KMS-11 (cell line): ENCODE measurements at regions not wholly inside any gene's neighbourhood (a gene's known extent, or its start where the extent isn't known, plus 50 kb on each side); places are given as distances from the start of the nearest gene placed in this dataset.

ENCODE experiments used
- H2AFZ ChIP-seq: fragments of 200-600 bp; sonication (generic); 2 replicates; pipeline ENCODE4 v1.6.1; 2016; ENCODE audit warnings: antibody characterized with exemption, mixed run types, low read depth
- H3K27ac ChIP-seq: fragments of 200-600 bp; sonication (generic); 2 replicates; pipeline ENCODE4 v1.6.1; 2016; ENCODE audit warnings: mild to moderate bottlenecking, mixed run types
- H3K27me3 ChIP-seq: fragments of 200-600 bp; sonication (generic); 2 replicates; pipeline ENCODE4 v1.6.1; 2017; ENCODE audit warnings: mild to moderate bottlenecking, low read depth, mixed run types, moderate library complexity; ENCODE audit not compliant: insufficient read depth
- H3K36me3 ChIP-seq: fragments of 200-600 bp; sonication (generic); 2 replicates; pipeline ENCODE4 v1.6.1; 2017; ENCODE audit warnings: mild to moderate bottlenecking, mixed run types; ENCODE audit not compliant: insufficient read depth
- H3K4me1 ChIP-seq: fragments of 200-600 bp; sonication (generic); 2 replicates; pipeline ENCODE4 v1.6.1; 2016; ENCODE audit warnings: mild to moderate bottlenecking, low read depth, mixed run types; ENCODE audit not compliant: poor library complexity, severe bottlenecking
- H3K4me2 ChIP-seq: fragments of 200-600 bp; sonication (generic); 2 replicates; pipeline ENCODE4 v1.7.0; 2016; ENCODE audit warnings: mild to moderate bottlenecking, mixed run types
- H3K4me3 ChIP-seq: fragments of 200-600 bp; sonication (generic); IDR thresholded peaks from 2 replicates; pipeline ENCODE4 v1.6.1; 2017; ENCODE audit warnings: low read depth, low read length, mixed read lengths; ENCODE audit not compliant: insufficient read depth
- H3K79me2 ChIP-seq: fragments of 200-600 bp; sonication (generic); 2 replicates; pipeline ENCODE4 v1.6.1; 2016; ENCODE audit warnings: low read depth, mixed run types; ENCODE audit not compliant: insufficient read depth
- H3K9ac ChIP-seq: fragments of 200-600 bp; sonication (generic); 2 replicates; pipeline ENCODE4 v1.6.1; 2016; ENCODE audit warnings: mild to moderate bottlenecking, mixed run types
- H4K20me1 ChIP-seq: fragments of 200-600 bp; sonication (generic); 2 replicates; pipeline ENCODE4 v1.6.1; 2016; ENCODE audit warnings: mild to moderate bottlenecking, mixed run types; ENCODE audit not compliant: insufficient read depth
- TF ChIP-seq, protein P1 (sequence below): fragments of 200-600 bp; sonication (generic); conservative IDR thresholded peaks from 2 replicates; pipeline ENCODE4 v1.6.1; 2017; ENCODE audit warnings: low read depth, mild to moderate bottlenecking, antibody characterized with exemption, low read length, moderate library complexity, mixed read lengths

DNA sequence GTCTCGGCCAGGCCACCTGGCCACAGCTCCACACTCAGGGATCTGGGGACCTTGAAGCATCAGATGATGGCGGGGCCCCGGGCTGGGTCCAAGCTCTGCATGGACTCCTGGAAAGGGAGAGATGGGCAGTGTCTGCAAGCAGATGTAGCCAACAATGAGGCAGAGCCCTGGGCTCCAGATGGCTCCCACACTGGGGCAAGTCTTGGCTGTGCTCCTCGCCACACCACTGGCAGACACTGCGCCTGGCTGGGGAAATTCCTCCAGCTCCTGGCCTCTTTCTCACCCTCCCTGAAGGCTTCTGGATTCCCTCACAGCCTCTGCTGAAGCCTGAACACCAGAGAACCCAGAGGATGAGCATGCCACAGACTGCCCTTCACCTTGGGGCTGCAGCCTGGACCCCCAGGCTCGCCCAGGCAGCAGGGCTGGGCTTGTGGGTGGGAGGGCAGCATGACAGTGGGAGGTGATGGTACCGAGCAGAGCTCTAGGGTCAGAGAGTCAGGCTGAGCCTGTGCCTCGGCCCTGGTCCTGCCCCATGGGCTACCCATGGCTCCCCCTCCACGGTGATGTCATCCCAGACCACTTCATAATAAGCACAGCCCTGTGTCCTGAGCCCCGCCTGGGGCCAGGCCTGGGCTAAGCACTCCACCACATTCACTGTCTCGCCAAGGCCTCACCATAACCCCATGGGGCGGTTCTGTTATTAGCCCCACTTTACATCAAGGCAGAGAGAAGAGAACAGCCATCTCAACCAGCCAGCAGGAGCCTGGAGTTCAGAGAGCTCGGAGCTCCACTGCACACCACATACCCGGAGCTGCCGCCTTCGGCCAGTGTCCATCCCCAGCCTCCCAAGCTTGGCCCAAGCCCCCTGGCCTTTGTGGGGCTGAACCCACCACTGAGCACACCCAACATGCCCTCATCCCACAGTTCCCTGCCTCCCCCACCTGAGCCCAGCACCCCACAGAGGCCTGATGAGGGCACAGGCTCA, 62.2 kb upstream of the ADAMTS2 start:
- Histone ChIP-seq H3K36me3 (no peaks in the 10 kb centered on the region), H3K79me2 (no peaks in the 10 kb centered on the region)

DNA sequence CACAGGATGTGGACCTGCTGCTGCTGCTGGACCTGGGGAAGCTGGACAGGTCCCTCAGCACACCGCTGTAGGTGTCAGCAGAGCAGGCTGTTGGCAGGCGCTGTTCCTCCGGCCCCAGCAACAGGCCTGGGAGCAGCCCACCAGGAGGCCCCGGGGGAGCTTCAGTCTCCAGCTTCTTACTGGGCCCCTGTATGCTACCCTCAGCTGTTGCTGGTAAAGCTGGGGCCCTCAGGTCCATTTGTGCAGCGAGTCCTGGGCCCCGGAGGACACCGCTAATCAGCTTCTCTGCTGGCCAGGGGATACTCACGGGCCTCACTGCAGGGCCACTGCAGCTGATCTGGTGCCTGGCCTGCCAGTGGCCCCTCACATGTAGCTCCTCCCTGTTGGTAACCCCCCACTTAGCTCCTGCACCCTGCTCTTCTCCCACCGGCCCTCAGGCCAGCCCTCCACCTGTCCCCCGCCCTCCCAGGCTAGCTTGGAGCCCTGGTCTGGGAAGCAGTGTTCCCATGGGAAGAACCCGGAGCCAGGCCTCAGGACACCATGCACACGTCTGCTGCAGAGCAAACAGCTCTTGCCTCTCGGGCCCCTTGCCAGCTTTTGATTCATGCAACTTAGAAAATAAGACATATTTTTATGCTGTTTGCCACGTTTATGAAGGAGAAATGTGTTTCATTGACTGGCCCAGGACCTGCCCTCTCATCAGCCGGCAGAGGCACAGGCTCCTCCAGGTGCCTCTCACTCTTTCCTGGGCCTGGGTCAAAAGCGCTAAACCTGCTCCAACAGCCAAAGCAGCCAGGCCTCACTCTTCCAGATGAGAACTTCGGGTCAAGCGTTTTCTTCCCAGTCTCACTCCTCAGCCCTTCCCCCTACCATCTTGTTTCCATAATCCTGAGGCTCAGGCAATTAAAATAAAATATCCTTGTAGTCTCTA, 61.0 kb upstream of the ADAMTS2 start:
- no peak overlapping the region for H3K4me2 ChIP-seq
- no peaks in the 10 kb centered on the region for H3K4me1 ChIP-seq
- H2AFZ ChIP-seq: no peak overlapping the region
- no peaks in the 10 kb centered on the region for H3K36me3 ChIP-seq
- H4K20me1 ChIP-seq: no peaks in the 10 kb centered on the region
- H3K27me3 ChIP-seq: no peaks in the 10 kb centered on the region; the same call in 1 of the 2 replicates
- no peak overlapping the region for H3K4me3 ChIP-seq
- no peak overlapping the region for H3K9ac ChIP-seq
- H3K79me2 ChIP-seq: no peaks in the 10 kb centered on the region
- TF ChIP-seq, protein P1, sequence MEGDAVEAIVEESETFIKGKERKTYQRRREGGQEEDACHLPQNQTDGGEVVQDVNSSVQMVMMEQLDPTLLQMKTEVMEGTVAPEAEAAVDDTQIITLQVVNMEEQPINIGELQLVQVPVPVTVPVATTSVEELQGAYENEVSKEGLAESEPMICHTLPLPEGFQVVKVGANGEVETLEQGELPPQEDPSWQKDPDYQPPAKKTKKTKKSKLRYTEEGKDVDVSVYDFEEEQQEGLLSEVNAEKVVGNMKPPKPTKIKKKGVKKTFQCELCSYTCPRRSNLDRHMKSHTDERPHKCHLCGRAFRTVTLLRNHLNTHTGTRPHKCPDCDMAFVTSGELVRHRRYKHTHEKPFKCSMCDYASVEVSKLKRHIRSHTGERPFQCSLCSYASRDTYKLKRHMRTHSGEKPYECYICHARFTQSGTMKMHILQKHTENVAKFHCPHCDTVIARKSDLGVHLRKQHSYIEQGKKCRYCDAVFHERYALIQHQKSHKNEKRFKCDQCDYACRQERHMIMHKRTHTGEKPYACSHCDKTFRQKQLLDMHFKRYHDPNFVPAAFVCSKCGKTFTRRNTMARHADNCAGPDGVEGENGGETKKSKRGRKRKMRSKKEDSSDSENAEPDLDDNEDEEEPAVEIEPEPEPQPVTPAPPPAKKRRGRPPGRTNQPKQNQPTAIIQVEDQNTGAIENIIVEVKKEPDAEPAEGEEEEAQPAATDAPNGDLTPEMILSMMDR: no peak
- H3K27ac ChIP-seq: no peak overlapping the region

More for the DNA sequence above, 62.2 kb upstream of the ADAMTS2 start:
- Histone ChIP-seq H3K27ac (no peak overlapping the region), H3K27me3 (no peaks in the 10 kb centered on the region; the same call in 1 of the 2 replicates), H4K20me1 (no peaks in the 10 kb centered on the region), H3K4me1 (no peaks in the 10 kb centered on the region), H3K4me2 (no peak overlapping the region), H2AFZ (no peak overlapping the region), H3K9ac (no peak overlapping the region), H3K4me3 (no peak overlapping the region)
- TF ChIP-seq, protein P1: no peak

DNA sequence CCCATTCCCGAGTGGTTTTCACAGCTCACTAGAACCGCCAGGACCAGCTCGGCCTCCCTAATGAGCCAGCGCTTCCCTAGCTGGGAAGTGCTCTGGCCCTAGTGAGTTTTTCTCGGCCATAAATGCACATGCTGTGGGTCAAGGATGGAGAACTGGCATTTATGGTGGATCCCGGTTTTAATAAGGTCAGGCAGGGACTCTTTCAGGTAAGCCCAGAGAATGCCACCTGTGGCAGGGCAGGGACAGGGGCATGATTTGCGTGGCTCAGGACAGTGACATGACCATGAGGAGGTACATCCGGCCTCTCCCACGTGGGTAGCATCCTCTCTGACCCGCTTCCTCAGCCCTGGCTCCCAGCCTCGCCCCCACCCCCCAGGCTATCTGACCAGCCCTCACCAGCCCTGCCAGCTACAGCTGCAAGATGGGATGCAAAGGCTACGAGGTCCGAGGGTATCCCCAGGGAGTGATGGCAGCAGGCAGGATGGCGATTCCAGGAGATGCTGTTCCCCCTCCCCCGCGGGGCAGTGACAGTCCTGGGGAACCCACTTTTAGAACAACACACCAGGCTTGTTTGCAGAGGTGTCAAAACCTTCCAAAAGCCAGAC, 60.3 kb upstream of the ADAMTS2 start:
- H3K4me1 ChIP-seq: no peaks in the 10 kb centered on the region
- no peak overlapping the region for H3K27ac ChIP-seq
- no peak overlapping the region for H2AFZ ChIP-seq
- TF ChIP-seq, protein P1: no peak
- no peak overlapping the region for H3K4me2 ChIP-seq
- H3K4me3 ChIP-seq: no peak overlapping the region
- no peaks in the 10 kb centered on the region; the same call in 1 of the 2 replicates for H3K27me3 ChIP-seq
- no peak overlapping the region for H3K9ac ChIP-seq
- H4K20me1 ChIP-seq: no peaks in the 10 kb centered on the region
- no peaks in the 10 kb centered on the region for H3K79me2 ChIP-seq
- no peaks in the 10 kb centered on the region for H3K36me3 ChIP-seq

DNA sequence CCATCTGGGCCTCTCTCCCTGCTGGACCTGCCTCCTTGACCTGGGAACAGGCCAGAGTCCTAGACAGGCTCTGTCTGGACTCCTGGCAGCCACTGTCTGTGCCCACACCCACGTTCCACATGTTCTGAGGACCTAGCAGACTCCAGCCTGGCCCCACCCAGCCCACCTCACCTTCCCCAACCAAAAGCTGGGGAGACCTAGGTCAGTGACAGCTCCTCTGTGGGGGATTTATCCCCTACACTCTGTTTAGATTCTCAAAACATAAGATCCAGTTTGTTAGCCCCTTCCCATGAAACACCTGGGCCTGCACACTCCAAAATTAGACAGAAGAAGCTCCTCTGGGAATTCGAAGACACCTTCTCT, 59.8 kb upstream of the ADAMTS2 start:
- H4K20me1 ChIP-seq: no peaks in the 10 kb centered on the region

More for the DNA sequence above, 59.8 kb upstream of the ADAMTS2 start:
- no peaks in the 10 kb centered on the region; the same call in 1 of the 2 replicates for H3K27me3 ChIP-seq
- no peak overlapping the region for H2AFZ ChIP-seq
- TF ChIP-seq, protein P1: no peak
- H3K9ac ChIP-seq: no peak overlapping the region
- H3K4me3 ChIP-seq: no peak overlapping the region
- no peaks in the 10 kb centered on the region for H3K79me2 ChIP-seq
- no peaks in the 10 kb centered on the region for H3K36me3 ChIP-seq
- no peak overlapping the region for H3K27ac ChIP-seq
- no peak overlapping the region for H3K4me2 ChIP-seq
- H3K4me1 ChIP-seq: no peaks in the 10 kb centered on the region
